HCT116 (cell line): ENCODE measurements at regions not wholly inside any gene's neighbourhood (a gene's known extent, or its start where the extent isn't known, plus 50 kb on each side); places are given as distances from the start of the nearest gene placed in this dataset.

Experiments
- ATAC-seq: fragments of 200-7000 bp; cut with Tn5 transposase; 2 replicates; pipeline ENCODE4 v1.9.1; 2020; ENCODE audit warnings: mild to moderate bottlenecking, moderate library complexity
- BruUV-seq: library from RNA; stranded (reverse); fragments of 400-500 nt; replicated peaks from 2 replicates; lab custom pipeline; 2021; lab: Mats Ljungman, UMichigan
- CTCF ChIA-PET: fragments of 300-600 bp; sonication (Branson Sonifier 250); formaldehyde crosslinking; loops from one replicate; lab custom pipeline; 2021; ENCODE audit warnings: antibody characterized with exemption; lab: Charles Lee
- POLR2A ChIA-PET: fragments of 300-600, 350-600 bp; sonication (Branson Sonifier 250); formaldehyde crosslinking; loops from one replicate; lab custom pipeline; 2021; ENCODE audit warnings: antibody characterized with exemption; lab: Charles Lee
- RAD21 ChIA-PET, 2 experiments: fragments of 300-600 bp; sonication (Branson Sonifier 250); formaldehyde crosslinking; loops; one replicate each; lab custom pipeline; 2023; ENCODE audit warnings: low total read pairs in 2 of 2; ENCODE audit not compliant: uncharacterized antibody in 2 of 2, unreplicated experiment in 2 of 2, low non-redundant PET in 1 of 2; lab: Charles Lee
- DNase-seq: peaks from one replicate; pipeline ENCODE4 v3.0.0-alpha.2; 2010; ENCODE audit warnings: low read depth, low spot score
- H2AFZ ChIP-seq: fragments of 200-600 bp; shearing (Covaris generic), sonication (generic); 2 replicates; pipeline ENCODE4 v1.6.1; 2017; ENCODE audit warnings: low read depth, mixed run types, mixed read lengths, antibody characterized with exemption, low read length; ENCODE audit not compliant: poor library complexity, severe bottlenecking
- H3K27ac ChIP-seq: 2 replicates; pipeline ENCODE4 v1.5.1; 2012; ENCODE audit warnings: low read depth, low read length
- H3K27me3 ChIP-seq: fragments of 200-600 bp; sonication (generic); 2 replicates; pipeline ENCODE4 v1.6.1; 2016; ENCODE audit warnings: mixed run types, low read length, mixed read lengths; ENCODE audit not compliant: insufficient read depth
- H3K36me3 ChIP-seq, 2 experiments: fragments of 200-500 bp in 1 of 2; fragments of 200-600 bp in 1 of 2; sonication (Bioruptor generic) in 1 of 2; sonication (generic) in 1 of 2; 2 replicates each; pipeline versions ENCODE4 v1.5.1 to v1.6.1; 2014 to 2016; ENCODE audit warnings: low read length in 2 of 2, inconsistent platforms in 1 of 2, mixed read lengths in 1 of 2, mixed run types in 1 of 2; ENCODE audit not compliant: insufficient read depth in 2 of 2, control insufficient read depth in 1 of 2
- H3K4me1 ChIP-seq, 2 experiments: fragments of 200-600 bp in 1 of 2; sonication (generic) in 1 of 2; 2 replicates each; pipeline versions ENCODE4 v1.5.1 to v1.6.1; 2012 to 2017; ENCODE audit warnings: low read length in 2 of 2, inconsistent platforms in 1 of 2, mild to moderate bottlenecking in 1 of 2, mixed read lengths in 1 of 2, mixed run types in 1 of 2, moderate library complexity in 1 of 2; ENCODE audit not compliant: insufficient read depth in 2 of 2, control insufficient read depth in 1 of 2
- H3K4me2 ChIP-seq: fragments of 200-600 bp; sonication (generic); 2 replicates; pipeline ENCODE4 v1.6.1; 2017; ENCODE audit warnings: mixed run types, low read length, mixed read lengths
- H3K4me3 ChIP-seq, 2 experiments: fragments of 200-600 bp in 1 of 2; sonication (generic) in 1 of 2; replicated peaks in 1 of 2; 2 replicates each; pipeline ENCODE4 v1.5.1; 2011 to 2016; ENCODE audit warnings: low read length in 2 of 2, control low read depth in 1 of 2, low read depth in 1 of 2, mild to moderate bottlenecking in 1 of 2, mixed read lengths in 1 of 2, mixed run types in 1 of 2
- H3K79me2 ChIP-seq: fragments of 200-600 bp; sonication (generic); 2 replicates; pipeline ENCODE4 v1.6.1; 2017; ENCODE audit warnings: mild to moderate bottlenecking, mixed run types, low read length, moderate library complexity, mixed read lengths; ENCODE audit not compliant: insufficient read depth
- H3K9ac ChIP-seq: fragments of 200-600 bp; sonication (generic); 2 replicates; pipeline ENCODE4 v1.6.1; 2016; ENCODE audit warnings: low read length, mixed read lengths
- H3K9me2 ChIP-seq: fragments of 200-600 bp; sonication (generic), shearing (Covaris generic); 2 replicates; pipeline ENCODE4 v1.6.1; 2017; ENCODE audit warnings: mixed run types, mild to moderate bottlenecking, moderate library complexity; ENCODE audit not compliant: insufficient read depth
- H3K9me3 ChIP-seq, 2 experiments: fragments of 200-500 bp in 1 of 2; fragments of 200-600 bp in 1 of 2; sonication (Bioruptor generic) in 1 of 2; sonication (generic) in 1 of 2; 2 replicates each; pipeline ENCODE4 v1.6.1; 2014 to 2017; ENCODE audit warnings: low read length in 2 of 2, mixed read lengths in 2 of 2, inconsistent platforms in 1 of 2, low read depth in 1 of 2, mild to moderate bottlenecking in 1 of 2, mixed run types in 1 of 2, moderate library complexity in 1 of 2; ENCODE audit not compliant: control insufficient read depth in 1 of 2, insufficient read depth in 1 of 2
- H4K20me1 ChIP-seq: fragments of 200-600 bp; sonication (generic), shearing (Covaris generic); 2 replicates; pipeline ENCODE4 v1.6.1; 2017; ENCODE audit warnings: mixed run types, mild to moderate bottlenecking, moderate library complexity; ENCODE audit not compliant: insufficient read depth
- CBX3 ChIP-seq: IDR thresholded peaks from 2 replicates; pipeline ENCODE4 v1.6.1; 2012; ENCODE audit warnings: low read depth
- ELF1 ChIP-seq: IDR thresholded peaks from 2 replicates; pipeline ENCODE4 v1.6.1; 2012; ENCODE audit warnings: low read depth, borderline replicate concordance
- FOSL1 ChIP-seq: IDR thresholded peaks from 2 replicates; pipeline ENCODE4 v1.6.1; 2012; ENCODE audit warnings: low read depth
- JUND ChIP-seq: IDR thresholded peaks from 2 replicates; pipeline ENCODE4 v1.6.1; 2012
- ZFX ChIP-seq: fragments of 450-650 bp; IDR thresholded peaks from 2 replicates; pipeline ENCODE4 v1.6.1; 2017
- intact Hi-C: fragments of 100-400 bp; cut with micrococcal nuclease; formaldehyde crosslinking; loops from 2 replicates; pipeline ENCODE4 v1.10.0; 2022
- TF ChIP-seq, protein P1 (sequence below): IDR thresholded peaks from 2 replicates; pipeline ENCODE4 v1.6.1; 2012; ENCODE audit warnings: low read depth
- TF ChIP-seq, protein P2 (sequence below), 3 experiments: fragments of 200-600 bp in 1 of 3; sonication (generic) in 1 of 3; IDR thresholded peaks in 2 of 3; conservative IDR thresholded peaks in 1 of 3; 2 replicates each; pipeline ENCODE4 v1.5.1; 2012 to 2017; ENCODE audit warnings: low read depth in 2 of 3, low read length in 2 of 3, antibody characterized with exemption in 1 of 3, borderline replicate concordance in 1 of 3, control low read depth in 1 of 3, mild to moderate bottlenecking in 1 of 3, mixed read lengths in 1 of 3, mixed run types in 1 of 3, moderate library complexity in 1 of 3; ENCODE audit not compliant: insufficient read depth in 1 of 3

DNA sequence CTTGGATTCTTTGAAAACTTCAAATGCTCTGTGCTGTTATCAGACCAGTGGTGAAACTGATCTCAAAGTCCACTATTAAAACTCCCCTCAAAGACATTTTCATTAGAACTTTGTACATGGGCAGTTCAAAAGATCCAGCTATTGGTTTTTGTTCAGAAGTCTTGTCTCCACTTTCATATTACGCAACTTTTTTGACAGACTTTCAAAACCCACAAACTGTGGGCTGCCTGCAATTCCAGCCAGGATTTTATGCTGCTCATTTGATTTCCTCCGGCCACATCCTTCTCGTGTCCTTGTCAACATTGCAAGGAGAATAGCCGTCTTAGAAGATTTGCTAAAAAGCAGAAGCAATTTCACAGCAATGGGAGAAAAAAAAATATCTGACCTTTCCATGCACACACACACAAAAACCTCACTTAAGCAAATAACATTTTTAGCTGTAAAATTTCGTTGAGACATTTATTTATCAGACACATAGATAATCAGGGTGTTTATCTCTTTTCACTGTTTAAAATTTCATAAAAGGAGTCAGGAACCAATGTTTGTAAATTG, 1990.5 kb downstream of the MAT2B start (continued):
- TF ChIP-seq, protein P1, sequence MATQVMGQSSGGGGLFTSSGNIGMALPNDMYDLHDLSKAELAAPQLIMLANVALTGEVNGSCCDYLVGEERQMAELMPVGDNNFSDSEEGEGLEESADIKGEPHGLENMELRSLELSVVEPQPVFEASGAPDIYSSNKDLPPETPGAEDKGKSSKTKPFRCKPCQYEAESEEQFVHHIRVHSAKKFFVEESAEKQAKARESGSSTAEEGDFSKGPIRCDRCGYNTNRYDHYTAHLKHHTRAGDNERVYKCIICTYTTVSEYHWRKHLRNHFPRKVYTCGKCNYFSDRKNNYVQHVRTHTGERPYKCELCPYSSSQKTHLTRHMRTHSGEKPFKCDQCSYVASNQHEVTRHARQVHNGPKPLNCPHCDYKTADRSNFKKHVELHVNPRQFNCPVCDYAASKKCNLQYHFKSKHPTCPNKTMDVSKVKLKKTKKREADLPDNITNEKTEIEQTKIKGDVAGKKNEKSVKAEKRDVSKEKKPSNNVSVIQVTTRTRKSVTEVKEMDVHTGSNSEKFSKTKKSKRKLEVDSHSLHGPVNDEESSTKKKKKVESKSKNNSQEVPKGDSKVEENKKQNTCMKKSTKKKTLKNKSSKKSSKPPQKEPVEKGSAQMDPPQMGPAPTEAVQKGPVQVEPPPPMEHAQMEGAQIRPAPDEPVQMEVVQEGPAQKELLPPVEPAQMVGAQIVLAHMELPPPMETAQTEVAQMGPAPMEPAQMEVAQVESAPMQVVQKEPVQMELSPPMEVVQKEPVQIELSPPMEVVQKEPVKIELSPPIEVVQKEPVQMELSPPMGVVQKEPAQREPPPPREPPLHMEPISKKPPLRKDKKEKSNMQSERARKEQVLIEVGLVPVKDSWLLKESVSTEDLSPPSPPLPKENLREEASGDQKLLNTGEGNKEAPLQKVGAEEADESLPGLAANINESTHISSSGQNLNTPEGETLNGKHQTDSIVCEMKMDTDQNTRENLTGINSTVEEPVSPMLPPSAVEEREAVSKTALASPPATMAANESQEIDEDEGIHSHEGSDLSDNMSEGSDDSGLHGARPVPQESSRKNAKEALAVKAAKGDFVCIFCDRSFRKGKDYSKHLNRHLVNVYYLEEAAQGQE = no peak
- TF ChIP-seq ELF1 = no peak
- no peak for TF ChIP-seq CBX3
- no peak for TF ChIP-seq FOSL1
- no peak for TF ChIP-seq JUND

DNA sequence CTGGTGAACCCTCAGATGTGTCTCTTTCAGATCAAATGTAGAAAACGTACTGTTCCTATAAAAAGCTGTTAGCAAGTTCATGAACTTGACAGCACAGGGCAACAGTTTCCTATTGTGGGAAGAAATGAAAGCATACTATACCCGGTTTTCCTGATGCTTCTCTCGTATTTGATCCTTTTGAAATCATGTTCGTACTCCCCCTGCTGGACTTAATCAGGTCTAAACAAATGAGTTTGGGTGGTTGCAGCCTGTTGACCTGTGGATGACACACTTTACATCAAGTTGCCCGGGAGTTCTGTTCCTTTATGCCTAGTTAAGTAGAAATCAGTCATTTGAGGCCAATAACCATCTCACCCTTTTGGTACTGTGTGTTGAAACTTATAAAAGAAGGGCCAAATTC, 1992.3 kb downstream of the MAT2B start:
- H4K20me1 ChIP-seq = no peaks in the 10 kb centered on the region
- no peak for ATAC-seq
- peaks cover 9 to 29% of the 10 kb centered on the region in 2 experiments; a peak in 2 of 4 replicates for H3K9me3 ChIP-seq
- ChIA-PET CTCF (no interaction called here), POLR2A (no interaction called here), RAD21 (no interaction called here)
- intact Hi-C loops = no loop called here
- no peak overlapping the region for H3K9ac ChIP-seq
- H3K9me2 ChIP-seq = no peaks in the 10 kb centered on the region
- H3K4me1 ChIP-seq = no peaks in the 10 kb centered on the region
- BruUV-seq = no TSS peak
- TF ChIP-seq ZFX = no peak
- TF ChIP-seq, protein P2, sequence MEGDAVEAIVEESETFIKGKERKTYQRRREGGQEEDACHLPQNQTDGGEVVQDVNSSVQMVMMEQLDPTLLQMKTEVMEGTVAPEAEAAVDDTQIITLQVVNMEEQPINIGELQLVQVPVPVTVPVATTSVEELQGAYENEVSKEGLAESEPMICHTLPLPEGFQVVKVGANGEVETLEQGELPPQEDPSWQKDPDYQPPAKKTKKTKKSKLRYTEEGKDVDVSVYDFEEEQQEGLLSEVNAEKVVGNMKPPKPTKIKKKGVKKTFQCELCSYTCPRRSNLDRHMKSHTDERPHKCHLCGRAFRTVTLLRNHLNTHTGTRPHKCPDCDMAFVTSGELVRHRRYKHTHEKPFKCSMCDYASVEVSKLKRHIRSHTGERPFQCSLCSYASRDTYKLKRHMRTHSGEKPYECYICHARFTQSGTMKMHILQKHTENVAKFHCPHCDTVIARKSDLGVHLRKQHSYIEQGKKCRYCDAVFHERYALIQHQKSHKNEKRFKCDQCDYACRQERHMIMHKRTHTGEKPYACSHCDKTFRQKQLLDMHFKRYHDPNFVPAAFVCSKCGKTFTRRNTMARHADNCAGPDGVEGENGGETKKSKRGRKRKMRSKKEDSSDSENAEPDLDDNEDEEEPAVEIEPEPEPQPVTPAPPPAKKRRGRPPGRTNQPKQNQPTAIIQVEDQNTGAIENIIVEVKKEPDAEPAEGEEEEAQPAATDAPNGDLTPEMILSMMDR (IDR thresholded peaks at IDR 0.05 in 2 of 3, conservative IDR thresholded peaks at IDR 0.05 in 1 of 3; ENCODE audit: borderline replicate concordance in 1 of 3, insufficient read depth in 1 of 3, low read depth in 2 of 3, low read length in 2 of 3) = 0 out of 6 replicates have a peak, but pooled peaks of 2 of the 3 experiments have one; percentile 5 to 10
- no peak overlapping the region for H3K4me3 ChIP-seq
- H3K36me3 ChIP-seq = no peaks in the 10 kb centered on the region
- H2AFZ ChIP-seq = no peak overlapping the region
- H3K79me2 ChIP-seq = no peaks in the 10 kb centered on the region
- no peak for DNase-seq
- H3K4me2 ChIP-seq = no peak overlapping the region
- H3K27me3 ChIP-seq = no peaks in the 10 kb centered on the region
- no peak overlapping the region for H3K27ac ChIP-seq
